GM12878 (cell line): ENCODE measurements at regions not wholly inside any gene's neighbourhood (a gene's known extent, or its start where the extent isn't known, plus 50 kb on each side); places are given as distances from the start of the nearest gene placed in this dataset.

ENCODE experiments used
- EP300 ChIP-seq, 2 experiments: fragments of 150-350 bp in 1 of 2; IDR thresholded peaks; 2 replicates each; pipeline ENCODE4 v1.6.1; 2011 to 2012; ENCODE audit warnings: low read depth in 2 of 2, low read length in 2 of 2, borderline replicate concordance in 1 of 2, improper control_type of control experiment in 1 of 2, inconsistent platforms in 1 of 2; ENCODE audit not compliant: control insufficient read depth in 1 of 2
- GABPA ChIP-seq: IDR thresholded peaks from 2 replicates; pipeline ENCODE4 v1.6.1; 2014; ENCODE audit warnings: antibody characterized with exemption, low read depth, mild to moderate bottlenecking, inconsistent platforms
- MEF2A ChIP-seq: IDR thresholded peaks from 2 replicates; pipeline ENCODE4 v1.6.1; 2011; ENCODE audit warnings: low read depth, mild to moderate bottlenecking, low read length, moderate library complexity; ENCODE audit not compliant: insufficient read depth
- POLR2A ChIP-seq: IDR thresholded peaks from 2 replicates; pipeline ENCODE4 v1.6.1; 2011; ENCODE audit warnings: low read depth, mild to moderate bottlenecking, low read length
- RAD51 ChIP-seq: fragments of 450-650 bp; IDR thresholded peaks from 2 replicates; pipeline ENCODE4 v1.6.1; 2016; ENCODE audit warnings: moderate library complexity, mild to moderate bottlenecking, inconsistent platforms
- SUZ12 ChIP-seq: fragments of 200-600 bp; sonication (generic); IDR thresholded peaks from one replicate; pipeline ENCODE4 v1.6.1; 2018; ENCODE audit warnings: antibody characterized with exemption, mild to moderate bottlenecking; ENCODE audit not compliant: unreplicated experiment
- TF ChIP-seq, protein P1 (sequence below), 3 experiments: IDR thresholded peaks in 2 of 3; conservative IDR thresholded peaks in 1 of 3; 2 replicates each; pipeline ENCODE4 v1.5.1; 2011; ENCODE audit warnings: low read depth in 3 of 3, low read length in 3 of 3, mild to moderate bottlenecking in 3 of 3, control low read depth in 2 of 3, moderate library complexity in 2 of 3, inconsistent platforms in 1 of 3, mixed read lengths in 1 of 3; ENCODE audit not compliant: control insufficient read depth in 2 of 3, insufficient read depth in 1 of 3; ENCODE audit errors: extremely low read depth in 1 of 3
- TF ChIP-seq, protein P2 (sequence below): IDR thresholded peaks from 2 replicates; pipeline ENCODE4 v1.6.1; 2011; ENCODE audit warnings: mild to moderate bottlenecking, low read depth, low read length, moderate library complexity; ENCODE audit not compliant: insufficient replicate concordance

DNA sequence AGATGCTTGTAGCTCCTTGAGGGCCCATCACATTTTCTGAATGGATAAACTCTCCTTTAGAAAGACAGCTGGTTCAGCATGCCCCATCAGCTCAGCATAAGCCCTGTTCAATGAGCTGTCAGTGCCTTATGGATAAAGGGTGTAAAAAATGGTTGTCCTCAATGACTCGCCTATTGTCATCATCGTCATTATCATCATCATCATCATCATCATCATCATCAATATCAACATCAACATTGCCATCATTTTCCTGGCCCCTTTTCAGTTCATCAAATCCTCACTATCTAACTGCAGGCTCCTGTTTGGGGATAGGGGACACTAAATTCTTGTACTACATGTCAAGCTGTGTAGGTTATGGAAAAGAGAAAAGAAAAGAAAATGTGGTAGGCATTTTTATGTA lies 310.7 kb upstream of the MTNR1B start:
- TF ChIP-seq SUZ12 (no peak), EP300 (IDR thresholded peaks at IDR 0.05; ENCODE audit: borderline replicate concordance in 1 of 2, control insufficient read depth in 1 of 2, low read depth in 2 of 2, low read length in 2 of 2) (no peak), GABPA (no peak), RAD51 (no peak), MEF2A (no peak), POLR2A (no peak)
- TF ChIP-seq, protein P1, sequence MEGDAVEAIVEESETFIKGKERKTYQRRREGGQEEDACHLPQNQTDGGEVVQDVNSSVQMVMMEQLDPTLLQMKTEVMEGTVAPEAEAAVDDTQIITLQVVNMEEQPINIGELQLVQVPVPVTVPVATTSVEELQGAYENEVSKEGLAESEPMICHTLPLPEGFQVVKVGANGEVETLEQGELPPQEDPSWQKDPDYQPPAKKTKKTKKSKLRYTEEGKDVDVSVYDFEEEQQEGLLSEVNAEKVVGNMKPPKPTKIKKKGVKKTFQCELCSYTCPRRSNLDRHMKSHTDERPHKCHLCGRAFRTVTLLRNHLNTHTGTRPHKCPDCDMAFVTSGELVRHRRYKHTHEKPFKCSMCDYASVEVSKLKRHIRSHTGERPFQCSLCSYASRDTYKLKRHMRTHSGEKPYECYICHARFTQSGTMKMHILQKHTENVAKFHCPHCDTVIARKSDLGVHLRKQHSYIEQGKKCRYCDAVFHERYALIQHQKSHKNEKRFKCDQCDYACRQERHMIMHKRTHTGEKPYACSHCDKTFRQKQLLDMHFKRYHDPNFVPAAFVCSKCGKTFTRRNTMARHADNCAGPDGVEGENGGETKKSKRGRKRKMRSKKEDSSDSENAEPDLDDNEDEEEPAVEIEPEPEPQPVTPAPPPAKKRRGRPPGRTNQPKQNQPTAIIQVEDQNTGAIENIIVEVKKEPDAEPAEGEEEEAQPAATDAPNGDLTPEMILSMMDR (IDR thresholded peaks at IDR 0.05 in 2 of 3, conservative IDR thresholded peaks at IDR 0.05 in 1 of 3; ENCODE audit: control insufficient read depth in 2 of 3, extremely low read depth in 1 of 3, insufficient read depth in 1 of 3, low read depth in 3 of 3, low read length in 3 of 3) = no peak
- TF ChIP-seq, protein P2, sequence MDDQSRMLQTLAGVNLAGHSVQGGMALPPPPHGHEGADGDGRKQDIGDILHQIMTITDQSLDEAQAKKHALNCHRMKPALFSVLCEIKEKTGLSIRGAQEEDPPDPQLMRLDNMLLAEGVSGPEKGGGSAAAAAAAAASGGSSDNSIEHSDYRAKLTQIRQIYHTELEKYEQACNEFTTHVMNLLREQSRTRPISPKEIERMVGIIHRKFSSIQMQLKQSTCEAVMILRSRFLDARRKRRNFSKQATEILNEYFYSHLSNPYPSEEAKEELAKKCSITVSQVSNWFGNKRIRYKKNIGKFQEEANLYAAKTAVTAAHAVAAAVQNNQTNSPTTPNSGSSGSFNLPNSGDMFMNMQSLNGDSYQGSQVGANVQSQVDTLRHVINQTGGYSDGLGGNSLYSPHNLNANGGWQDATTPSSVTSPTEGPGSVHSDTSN = no peak
